ENCODE measurements at regions not wholly inside any gene's neighbourhood (a gene's known extent, or its start where the extent isn't known, plus 50 kb on each side); places are given as distances from the start of the nearest gene placed in this dataset.

DNA sequence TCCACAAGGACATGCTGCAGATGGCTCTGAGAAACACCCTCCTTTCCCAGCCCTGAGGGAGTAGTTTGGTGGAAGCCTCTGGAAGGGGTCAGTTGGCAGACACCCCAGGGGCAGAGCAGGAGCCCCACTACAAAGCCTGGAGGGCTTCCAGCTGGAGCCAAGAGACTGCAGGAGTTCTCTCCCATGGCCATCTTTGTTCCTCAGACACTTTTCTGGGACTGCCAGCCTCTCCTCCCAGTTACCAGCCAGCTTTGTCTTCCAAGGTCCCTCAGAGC, 91.0 kb upstream of the PJA1 start:
- Histone ChIP-seq H3K4me1 (peaks cover 0 to 11% (median 5%) of the 10 kb centered on the region in 4 donors), H3K27ac (replicated peaks in 1 of 4) (no peak overlapping the region), H3K9me3 (no peaks in the 10 kb centered on the region), H3K4me3 (no peak overlapping the region), H3K27me3 (peaks cover 0 to 4% (median 0%) of the 10 kb centered on the region in 4 donors), H3K36me3 (no peaks in the 10 kb centered on the region)
- intact Hi-C loops (cut with DNase I), result no loop called here
- no peak for DNase-seq (ENCODE audit: extremely low spot score)
- TF ChIP-seq POLR2AphosphoS5 (IDR thresholded peaks at IDR 0.05) (no peak), EP300 (IDR thresholded peaks at IDR 0.05) (no peak), POLR2A (IDR thresholded peaks at IDR 0.05; ENCODE audit: low read depth) (no peak)
- TF ChIP-seq, protein P1, sequence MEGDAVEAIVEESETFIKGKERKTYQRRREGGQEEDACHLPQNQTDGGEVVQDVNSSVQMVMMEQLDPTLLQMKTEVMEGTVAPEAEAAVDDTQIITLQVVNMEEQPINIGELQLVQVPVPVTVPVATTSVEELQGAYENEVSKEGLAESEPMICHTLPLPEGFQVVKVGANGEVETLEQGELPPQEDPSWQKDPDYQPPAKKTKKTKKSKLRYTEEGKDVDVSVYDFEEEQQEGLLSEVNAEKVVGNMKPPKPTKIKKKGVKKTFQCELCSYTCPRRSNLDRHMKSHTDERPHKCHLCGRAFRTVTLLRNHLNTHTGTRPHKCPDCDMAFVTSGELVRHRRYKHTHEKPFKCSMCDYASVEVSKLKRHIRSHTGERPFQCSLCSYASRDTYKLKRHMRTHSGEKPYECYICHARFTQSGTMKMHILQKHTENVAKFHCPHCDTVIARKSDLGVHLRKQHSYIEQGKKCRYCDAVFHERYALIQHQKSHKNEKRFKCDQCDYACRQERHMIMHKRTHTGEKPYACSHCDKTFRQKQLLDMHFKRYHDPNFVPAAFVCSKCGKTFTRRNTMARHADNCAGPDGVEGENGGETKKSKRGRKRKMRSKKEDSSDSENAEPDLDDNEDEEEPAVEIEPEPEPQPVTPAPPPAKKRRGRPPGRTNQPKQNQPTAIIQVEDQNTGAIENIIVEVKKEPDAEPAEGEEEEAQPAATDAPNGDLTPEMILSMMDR (IDR thresholded peaks at IDR 0.05), result no peak

DNA sequence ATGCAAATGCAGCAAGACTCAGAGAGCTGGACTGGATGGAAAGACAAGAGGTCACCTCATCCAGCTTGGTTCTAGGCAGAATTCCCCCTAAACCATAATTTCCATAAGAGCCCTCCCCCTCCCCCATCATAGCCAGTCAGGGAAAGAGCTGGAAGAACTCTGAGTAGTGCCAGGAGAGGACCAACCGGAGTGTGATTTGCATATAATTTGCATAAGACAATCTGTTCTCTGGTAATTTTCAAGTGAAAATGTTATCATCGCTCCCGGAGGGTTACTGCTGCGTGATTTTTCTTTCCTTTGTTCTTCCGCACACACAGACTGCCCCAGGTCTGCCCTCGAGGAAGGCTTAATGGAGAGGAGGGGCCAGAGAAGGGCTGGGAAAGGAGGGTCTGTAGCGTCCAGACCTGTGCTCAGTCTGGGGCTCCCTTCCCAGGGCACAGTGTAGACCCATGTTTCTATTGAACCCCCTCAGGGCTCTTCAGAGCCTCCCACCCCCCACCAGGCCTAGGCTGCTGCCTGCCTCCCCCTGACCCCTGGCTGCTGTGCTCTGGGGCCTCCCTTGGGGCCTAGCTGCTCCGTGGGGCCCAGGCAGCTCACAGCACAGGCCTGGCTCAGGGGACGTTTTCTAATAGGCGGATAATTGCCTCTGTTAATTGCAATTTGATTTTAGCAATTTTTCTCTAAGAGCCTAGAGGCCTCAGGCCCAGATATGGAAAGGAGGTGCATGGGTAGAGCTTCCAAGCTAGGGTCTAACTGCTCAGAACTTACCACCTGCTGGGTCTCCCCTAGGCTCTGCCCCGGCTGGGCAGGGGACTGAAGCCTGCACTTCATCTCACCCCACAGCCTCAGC, 90.4 kb upstream of the PJA1 start:
- TF ChIP-seq POLR2A (IDR thresholded peaks at IDR 0.05; ENCODE audit: low read depth) (no peak), EP300 (IDR thresholded peaks at IDR 0.05) (no peak), POLR2AphosphoS5 (IDR thresholded peaks at IDR 0.05) (no peak)
- TF ChIP-seq, protein P1 (IDR thresholded peaks at IDR 0.05), result no peak
- Histone ChIP-seq H3K9me3 (no peaks in the 10 kb centered on the region), H3K4me1 (peaks cover 0 to 11% (median 5%) of the 10 kb centered on the region in 4 donors), H3K36me3 (no peaks in the 10 kb centered on the region), H3K27ac (replicated peaks in 1 of 4) (no peak overlapping the region), H3K4me3 (no peak overlapping the region), H3K27me3 (no peaks in the 10 kb centered on the region)
- WGBS, result 65% methylated on average over 11 of the region's 11 CpGs
- DNase-seq (ENCODE audit: extremely low spot score), result no peak
- intact Hi-C loops (cut with DNase I), result no loop called here

DNA sequence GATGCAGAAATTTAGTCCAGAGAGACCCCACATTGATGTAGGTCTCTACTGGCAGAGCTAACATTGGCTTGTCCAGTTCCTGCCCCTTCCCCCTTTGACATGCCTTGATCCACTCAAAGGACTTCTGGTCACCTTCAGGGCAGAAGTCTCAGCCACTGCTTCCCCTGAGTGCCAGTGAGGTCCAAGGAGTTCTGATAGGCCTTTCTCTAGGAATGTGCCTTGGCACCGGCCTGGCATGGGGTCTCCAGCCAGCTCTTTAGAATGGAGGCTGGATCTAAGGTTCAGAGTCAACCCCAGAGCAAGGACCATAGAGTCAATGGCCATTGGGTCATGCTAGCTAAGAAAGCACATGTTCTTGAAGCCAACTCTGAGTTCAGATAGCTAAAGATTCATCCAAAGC, 88.6 kb upstream of the PJA1 start:
- Histone ChIP-seq H3K36me3 (no peaks in the 10 kb centered on the region), H3K9me3 (peaks cover 0 to 7% (median 0%) of the 10 kb centered on the region in 4 donors), H3K27ac (replicated peaks in 1 of 4) (no peak overlapping the region), H3K27me3 (no peaks in the 10 kb centered on the region), H3K4me3 (no peak overlapping the region), H3K4me1 (peaks cover 0 to 11% (median 5%) of the 10 kb centered on the region in 4 donors)
- DNase-seq (ENCODE audit: extremely low spot score), result no peak
- intact Hi-C loops (cut with DNase I), result no loop called here
- WGBS, result 100% methylated on average over 1 of the region's 1 CpG
- TF ChIP-seq EP300 (IDR thresholded peaks at IDR 0.05), result no peak
- no peak for TF ChIP-seq POLR2AphosphoS5 (IDR thresholded peaks at IDR 0.05)
- TF ChIP-seq, protein P1 (IDR thresholded peaks at IDR 0.05), result no peak
- TF ChIP-seq POLR2A (IDR thresholded peaks at IDR 0.05; ENCODE audit: low read depth), result no peak

DNA sequence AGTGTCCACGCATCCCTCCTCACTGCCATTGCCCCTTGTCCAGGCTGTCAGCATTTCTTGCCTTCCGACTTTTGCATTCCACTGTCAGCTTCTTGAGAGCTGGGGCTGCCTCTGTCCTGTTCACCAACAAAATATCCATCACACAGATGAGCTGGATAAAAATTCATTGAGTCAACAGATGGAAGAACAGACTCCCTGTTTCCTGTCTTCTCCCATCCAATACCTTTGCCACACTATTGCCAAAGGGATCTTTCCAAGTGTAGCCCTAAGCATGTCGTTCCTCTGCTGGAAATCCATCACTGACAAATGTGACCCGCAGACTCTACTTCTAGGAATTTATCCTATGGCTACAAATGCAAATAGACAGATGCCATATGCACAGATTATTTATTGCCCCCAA, 78.0 kb upstream of the PJA1 start:
- intact Hi-C loops (cut with DNase I), result no loop called here
- 63% methylated on average over 4 of the region's 4 CpGs for WGBS
- peaks cover 0 to 9% (median 8%) of the 10 kb centered on the region in 4 donors for H3K4me1 ChIP-seq
- H3K4me3 ChIP-seq, result no peak overlapping the region
- no peak overlapping the region for H3K27ac ChIP-seq (replicated peaks in 1 of 4)
- no peaks in the 10 kb centered on the region for H3K36me3 ChIP-seq
- no peaks in the 10 kb centered on the region for H3K27me3 ChIP-seq
- no peak for DNase-seq (ENCODE audit: extremely low spot score)
- no peak for TF ChIP-seq EP300 (IDR thresholded peaks at IDR 0.05)
- TF ChIP-seq POLR2A (IDR thresholded peaks at IDR 0.05; ENCODE audit: low read depth), result no peak
- TF ChIP-seq, protein P1 (IDR thresholded peaks at IDR 0.05), result no peak
- TF ChIP-seq POLR2AphosphoS5 (IDR thresholded peaks at IDR 0.05), result no peak
- no peaks in the 10 kb centered on the region for H3K9me3 ChIP-seq

DNA sequence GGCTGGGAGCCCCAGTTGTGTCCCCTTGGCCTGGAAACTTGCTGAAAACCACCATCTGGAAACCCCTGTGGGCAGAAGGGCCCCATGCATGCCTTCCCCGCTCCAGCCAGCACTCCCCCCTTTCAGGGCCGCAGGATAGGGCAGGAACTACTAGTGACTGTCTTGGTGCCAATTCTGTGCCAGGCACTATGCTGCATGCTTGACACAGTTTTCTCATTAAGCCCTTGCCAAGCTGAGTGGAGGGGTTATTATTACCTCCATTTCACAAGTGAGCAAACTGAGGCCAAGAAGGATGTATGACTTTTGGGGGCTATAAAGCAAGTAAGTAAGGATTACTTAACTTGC, 73.6 kb upstream of the PJA1 start:
- no peak for DNase-seq (ENCODE audit: extremely low spot score)
- H3K4me3 ChIP-seq, result no peak overlapping the region
- H3K27ac ChIP-seq (replicated peaks in 1 of 4), result peak overlapping the region; percentile 35 to 67 (median 52)
- H3K27me3 ChIP-seq, result no peaks in the 10 kb centered on the region
- no peak for TF ChIP-seq POLR2A (IDR thresholded peaks at IDR 0.05; ENCODE audit: low read depth)
- TF ChIP-seq POLR2AphosphoS5 (IDR thresholded peaks at IDR 0.05), result no peak
- TF ChIP-seq EP300 (IDR thresholded peaks at IDR 0.05), result no peak
- TF ChIP-seq, protein P1 (IDR thresholded peaks at IDR 0.05), result no peak
- H3K9me3 ChIP-seq, result no peaks in the 10 kb centered on the region
- H3K36me3 ChIP-seq, result no peaks in the 10 kb centered on the region
- H3K4me1 ChIP-seq, result peaks cover 3 to 26% (median 21%) of the 10 kb centered on the region in 4 donors
- 60% methylated on average over 2 of the region's 2 CpGs for WGBS
- intact Hi-C loops (cut with DNase I), result no loop called here

Data from esophagus muscularis mucosa (tissue), 4 donors.